Panc1 (cell line): ENCODE measurements at regions not wholly inside any gene's neighbourhood (a gene's known extent, or its start where the extent isn't known, plus 50 kb on each side); places are given as distances from the start of the nearest gene placed in this dataset.

Experiments
- CTCF ChIP-seq: fragments of 450-650 bp; IDR thresholded peaks from 2 replicates; pipeline ENCODE4 v1.5.1; 2017; ENCODE audit warnings: mild to moderate bottlenecking
- POLR2AphosphoS5 ChIP-seq: IDR thresholded peaks from 2 replicates; pipeline ENCODE4 v1.6.1; 2012; ENCODE audit warnings: mild to moderate bottlenecking, low read depth, low read length, moderate library complexity
- REST ChIP-seq, 2 experiments: IDR thresholded peaks; 2 replicates each; pipeline ENCODE4 v1.6.1; 2011 to 2012; ENCODE audit warnings: low read depth in 2 of 2, control low read depth in 1 of 2, low read length in 1 of 2, mild to moderate bottlenecking in 1 of 2, moderate library complexity in 1 of 2; ENCODE audit not compliant: insufficient read depth in 1 of 2
- SIN3A ChIP-seq: IDR thresholded peaks from 2 replicates; pipeline ENCODE4 v1.6.1; 2012; ENCODE audit warnings: low read depth, mild to moderate bottlenecking, low read length, moderate library complexity, borderline replicate concordance; ENCODE audit not compliant: insufficient read depth
- TCF7L2 ChIP-seq: IDR thresholded peaks from 2 replicates; pipeline ENCODE4 v1.6.1; 2011; ENCODE audit warnings: mild to moderate bottlenecking, low read depth, low read length, inconsistent platforms

- TF ChIP-seq CTCF (no peak), REST (IDR thresholded peaks at IDR 0.05; ENCODE audit: insufficient read depth in 1 of 2, low read depth in 2 of 2, low read length in 1 of 2) (no peak), POLR2AphosphoS5 (no peak), SIN3A (no peak), TCF7L2 (no peak)
Observed at GRCh38 chr5:167156446-167156845, 1135.0 kb upstream of the WWC1 start.
